Hippocampal formation (tissue), 2 donors: ENCODE measurements at regions not wholly inside any gene's neighbourhood (a gene's known extent, or its start where the extent isn't known, plus 50 kb on each side); places are given as distances from the start of the nearest gene placed in this dataset.
"Not testable (repeated sequence)": the region's sequence is repeated elsewhere in the genome, so short reads cannot be mapped to it uniquely, and the experiment has no call there.

Experiments
- DNase-seq, 2 donors: peaks; one replicate each; lab custom pipeline; 2025; lab: John Stamatoyannopoulos, UW

- DNase-seq: no peak
These were observed 288.7 kb downstream of the MDFIC start for GRCh38 chr7:115210552-115210951.

GRCh38 chr7:115208710-115209560, 287.0 kb downstream of the MDFIC start:
- DNase-seq: no peak

DNA sequence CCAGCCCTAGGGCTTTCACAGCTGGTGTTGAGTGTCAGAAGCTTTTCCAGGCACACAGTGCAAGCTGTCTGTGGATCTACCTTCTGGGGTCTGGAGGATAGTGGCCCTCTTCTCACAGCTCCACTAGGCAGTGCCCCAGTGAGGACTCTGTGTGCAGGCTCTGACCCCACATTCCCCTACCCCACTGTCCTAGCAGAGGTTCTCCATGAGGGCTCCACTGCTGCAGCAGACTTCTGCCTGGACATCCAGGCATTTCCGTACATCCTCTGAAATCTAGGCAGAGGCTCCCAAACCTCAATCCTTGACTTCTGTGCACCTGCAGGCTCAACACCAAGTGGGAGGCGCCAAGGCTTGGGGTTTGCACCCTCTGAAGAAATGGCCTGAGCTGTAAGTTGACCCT, 284.5 kb downstream of the MDFIC start:
- DNase-seq: not testable (repeated sequence)

DNA sequence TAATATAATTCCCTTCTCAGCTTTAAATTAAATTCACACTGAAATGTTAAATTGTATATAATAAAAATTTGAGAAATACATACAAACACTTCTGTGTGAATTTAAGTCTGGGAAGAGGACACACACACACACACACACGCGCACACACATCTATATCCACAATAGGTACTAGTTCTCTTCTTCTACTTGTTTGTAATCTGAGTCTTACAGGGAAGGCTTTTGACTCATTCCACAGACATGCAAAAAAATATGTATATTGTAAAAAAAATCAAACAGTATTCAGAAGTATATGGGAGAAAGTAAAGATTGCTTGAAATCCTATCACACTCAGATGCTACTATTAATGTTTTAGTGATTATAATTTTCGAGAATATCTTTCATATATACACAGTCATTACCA, 276.2 kb downstream of the MDFIC start:
- DNase-seq: no peak

DNA sequence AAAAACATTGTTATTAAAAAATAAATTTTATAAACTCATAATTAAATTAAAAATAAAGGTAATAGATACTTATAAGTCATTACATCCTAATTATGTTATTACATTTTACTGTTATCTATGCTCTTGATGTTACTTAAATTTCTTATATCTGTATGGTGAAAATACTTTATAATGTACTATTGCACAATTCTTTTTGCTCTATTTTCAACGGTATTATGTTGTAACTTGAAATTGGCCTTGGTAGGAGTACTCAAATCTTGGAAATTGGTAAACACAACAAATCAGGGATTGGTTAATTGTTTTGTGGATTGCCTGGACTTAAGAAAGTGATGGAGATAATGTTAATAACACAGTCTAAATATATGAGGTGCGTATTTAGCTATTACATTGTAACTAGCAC, 273.3 kb downstream of the MDFIC start:
- no peak for DNase-seq

- DNase-seq: no peak
These were observed 269.6 kb downstream of the MDFIC start for GRCh38 chr7:115191526-115191925.

- DNase-seq: no peak
These were observed 261.6 kb downstream of the MDFIC start for GRCh38 chr7:115183431-115184057.

DNA sequence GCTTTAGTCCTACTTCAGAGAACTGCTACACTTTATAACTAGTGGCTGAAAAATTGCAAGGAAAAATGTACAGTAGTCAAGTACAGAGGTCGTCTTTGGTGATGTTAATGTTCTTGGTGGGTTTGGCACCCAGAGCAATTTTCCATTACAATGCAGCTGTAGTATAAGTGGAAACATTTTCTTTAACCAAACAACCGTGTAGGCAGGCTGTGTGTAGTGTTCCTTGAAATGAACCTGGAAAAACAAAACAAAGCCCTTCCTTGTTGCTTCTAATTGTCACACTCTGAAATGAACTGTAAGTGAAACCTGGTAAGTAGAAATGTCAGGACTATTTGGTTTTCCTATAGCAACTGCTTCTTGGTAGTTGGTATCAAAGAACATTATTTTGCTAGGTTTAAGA, 256.9 kb downstream of the MDFIC start:
- no peak for DNase-seq

DNA sequence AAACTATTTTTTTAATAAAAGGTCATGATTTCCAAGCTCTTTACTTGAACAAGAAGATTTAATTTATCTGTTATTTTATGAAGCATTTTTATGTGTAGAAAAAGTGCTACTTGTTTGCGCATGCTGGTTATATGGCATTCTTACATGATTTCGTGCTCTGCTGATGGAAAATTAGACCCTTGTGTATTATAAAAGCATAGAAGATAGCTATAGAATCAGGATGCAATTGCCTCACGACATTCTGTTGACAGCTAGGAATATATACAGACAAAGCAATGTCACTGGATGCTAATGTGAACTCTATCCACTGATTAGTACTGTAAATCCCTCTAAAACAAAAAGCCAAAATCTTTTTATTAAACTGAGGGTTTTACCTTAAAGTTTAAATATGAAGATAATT, 255.9 kb downstream of the MDFIC start:
- no peak for DNase-seq

GRCh38 chr7:115177103-115177502, 255.2 kb downstream of the MDFIC start:
- no peak for DNase-seq

DNA sequence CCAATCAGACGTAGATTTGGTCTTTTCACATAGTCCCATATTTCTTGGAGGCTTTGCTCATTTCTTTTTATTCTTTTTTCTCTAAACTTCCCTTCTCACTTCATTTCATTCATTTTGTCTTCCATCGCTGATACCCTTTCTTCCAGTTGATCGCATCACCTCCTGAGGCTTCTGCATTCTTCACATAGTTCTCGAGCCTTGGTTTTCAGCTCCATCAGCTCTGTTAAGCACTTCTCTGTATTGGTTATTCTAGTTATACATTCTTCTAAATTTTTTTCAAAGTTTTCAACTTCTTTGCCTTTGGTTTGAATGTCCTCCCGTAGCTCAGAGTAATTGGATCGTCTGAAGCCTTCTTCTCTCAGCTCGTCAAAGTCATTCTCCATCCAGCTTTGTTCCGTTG, 250.5 kb downstream of the MDFIC start:
- not testable (repeated sequence) for DNase-seq

GRCh38 chr7:115153769-115154477, 232.0 kb downstream of the MDFIC start:
- DNase-seq: no peak

GRCh38 chr7:115153176-115153575, 231.3 kb downstream of the MDFIC start:
- DNase-seq: no peak

DNA sequence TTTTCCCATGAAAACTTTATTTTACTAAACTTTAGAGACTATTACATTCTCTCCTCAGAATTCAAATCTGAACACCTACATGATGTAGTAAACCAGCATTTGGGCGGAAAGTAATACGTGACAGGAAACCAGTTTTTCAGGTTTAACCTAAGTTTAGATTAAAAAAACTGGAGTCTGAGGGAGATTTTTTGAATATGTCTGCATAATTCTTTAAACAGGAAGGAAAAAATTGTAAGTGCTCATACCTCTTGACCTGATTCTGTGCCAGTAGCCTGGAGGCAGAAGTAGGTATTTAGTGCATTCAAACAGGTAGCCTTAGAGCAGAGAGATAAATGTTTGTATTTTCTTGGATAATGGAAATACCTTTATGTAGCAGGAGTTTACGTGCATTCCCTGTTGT, 224.3 kb downstream of the MDFIC start:
- no peak for DNase-seq

DNA sequence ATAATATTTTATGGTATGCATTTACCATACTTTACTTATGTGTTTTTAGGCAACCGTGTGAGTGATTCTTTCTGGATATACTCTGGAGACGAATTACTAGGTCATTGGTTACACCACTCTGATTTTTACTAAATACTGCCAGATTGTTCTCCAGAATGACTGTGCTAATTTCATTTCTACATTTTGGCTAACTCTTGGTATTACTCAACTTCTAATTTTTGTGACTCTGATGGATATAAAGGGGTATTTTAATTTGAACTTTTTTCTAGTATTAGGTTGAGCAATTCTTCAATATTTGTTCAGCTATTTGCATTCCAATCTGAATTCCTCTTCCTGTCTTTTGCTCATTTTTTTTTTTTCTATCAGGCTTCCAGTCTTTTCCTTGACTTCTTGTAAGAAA, 223.6 kb downstream of the MDFIC start:
- no peak for DNase-seq

- no peak for DNase-seq
These were observed 215.9 kb downstream of the MDFIC start for GRCh38 chr7:115137816-115138215.

DNA sequence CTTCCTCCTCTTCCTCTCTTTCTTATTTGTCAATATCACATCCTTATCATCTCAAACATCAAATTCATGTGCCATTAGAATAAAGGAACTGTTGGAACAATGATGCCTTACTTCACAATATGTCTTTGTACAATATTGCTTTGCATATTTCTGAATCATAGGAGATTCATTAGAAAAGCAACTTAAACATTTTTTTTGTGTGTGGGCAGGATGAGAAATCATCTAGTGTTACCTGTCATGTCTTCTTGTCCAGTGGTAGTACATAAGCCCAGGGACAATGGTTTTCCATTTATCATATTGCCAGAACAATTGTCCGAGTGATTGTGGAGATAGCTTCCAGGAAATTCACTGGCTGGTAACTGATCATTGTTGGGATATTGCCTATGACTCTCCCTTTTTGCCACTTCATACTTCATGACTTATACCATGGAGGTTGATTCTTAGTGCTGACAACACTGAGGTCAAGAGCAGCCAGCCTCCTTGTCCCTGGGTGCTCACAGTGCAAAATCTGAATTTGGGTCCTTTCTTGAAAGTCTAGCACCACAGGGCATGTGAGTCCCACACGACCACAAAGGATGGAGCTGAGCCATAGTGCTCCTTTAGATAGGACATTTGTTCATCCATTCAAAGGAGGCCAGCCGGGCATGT, 215.0 kb downstream of the MDFIC start:
- no peak for DNase-seq

DNA sequence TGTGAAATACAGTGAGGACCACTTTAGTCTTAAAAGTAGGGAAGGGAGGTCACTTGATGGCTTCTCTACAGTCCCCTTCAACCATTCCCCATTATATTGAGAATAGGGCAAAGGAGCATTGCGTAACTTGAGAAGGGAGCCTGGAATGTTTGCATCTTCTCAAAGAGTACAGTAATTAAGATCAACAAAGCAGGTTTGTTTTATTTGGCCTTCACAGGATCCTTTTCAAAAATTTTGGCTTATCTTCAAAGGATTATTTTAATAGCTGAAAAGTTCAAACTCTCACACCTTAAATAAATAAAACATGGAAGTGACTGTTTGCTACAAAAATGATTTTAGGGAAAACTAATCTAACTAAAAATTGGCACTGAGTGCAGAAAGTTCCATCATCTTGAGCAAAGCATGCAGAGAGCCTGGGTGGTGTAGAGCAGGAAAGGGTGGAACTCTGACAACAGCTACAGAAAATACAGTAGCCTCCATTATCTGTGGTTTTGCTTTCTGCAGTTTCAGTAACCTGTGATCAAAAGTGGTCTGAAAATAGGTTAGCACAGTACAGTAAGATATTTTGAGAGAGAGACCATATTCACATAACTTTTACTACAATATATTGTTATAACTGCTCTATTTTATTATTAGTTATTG, 214.0 kb downstream of the MDFIC start:
- DNase-seq: no peak

DNA sequence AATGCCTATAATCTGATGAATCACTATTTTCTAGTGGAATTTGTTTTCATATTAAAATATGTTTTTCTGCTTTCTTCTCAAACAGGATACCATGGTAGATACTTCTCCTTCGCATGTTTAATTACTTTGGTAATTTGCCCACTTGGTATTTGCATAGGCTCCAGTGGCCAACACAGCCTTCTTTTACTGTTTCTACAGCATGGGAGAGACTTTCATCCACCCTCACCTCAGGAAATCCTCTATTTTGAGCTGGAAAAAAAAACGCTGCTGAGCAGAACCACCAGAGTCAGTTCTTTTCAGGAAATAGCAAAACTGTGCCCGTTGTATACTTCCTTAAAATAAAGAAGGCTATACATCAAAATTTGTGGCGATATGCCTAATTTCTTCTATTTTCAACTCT, 213.3 kb downstream of the MDFIC start:
- no peak for DNase-seq

DNA sequence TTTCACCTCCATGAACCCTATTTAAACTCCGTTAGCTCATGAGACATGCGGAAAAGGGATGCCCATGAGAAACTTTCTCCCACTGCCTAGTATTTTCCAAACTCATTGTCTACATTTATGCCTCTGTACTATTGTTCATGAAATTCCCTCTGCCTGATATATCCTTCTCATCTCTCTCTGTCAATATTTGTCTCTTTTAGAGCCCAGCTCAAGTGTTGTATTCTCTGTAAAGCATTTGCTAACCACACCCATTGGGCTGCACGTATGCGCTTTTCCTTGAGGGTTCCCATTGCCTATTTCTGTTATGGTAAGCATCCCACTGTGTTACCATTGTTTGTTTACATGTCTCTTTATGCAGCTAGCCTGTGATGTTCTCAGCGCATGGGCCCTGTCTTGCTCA, 211.4 kb downstream of the MDFIC start:
- DNase-seq: no peak

DNA sequence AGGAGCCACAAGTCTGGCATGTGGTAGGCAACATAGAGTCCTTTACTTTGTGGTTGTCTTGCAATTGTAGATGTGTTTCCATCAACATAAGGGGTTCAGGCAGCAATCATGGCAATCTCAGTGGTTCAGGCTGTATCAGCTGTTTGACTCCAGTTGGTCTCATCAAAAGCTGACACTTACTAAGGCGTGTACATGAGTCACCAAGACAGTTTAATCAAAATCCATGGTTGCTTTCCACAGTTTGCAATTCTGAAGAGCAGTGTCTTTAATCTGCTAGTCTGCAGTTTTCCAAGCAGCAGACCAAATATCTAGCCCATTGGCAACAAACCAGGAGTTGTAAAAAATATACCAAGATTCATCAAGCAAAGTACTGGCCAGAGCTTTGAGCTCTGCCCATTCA, 210.2 kb downstream of the MDFIC start:
- DNase-seq: no peak

DNA sequence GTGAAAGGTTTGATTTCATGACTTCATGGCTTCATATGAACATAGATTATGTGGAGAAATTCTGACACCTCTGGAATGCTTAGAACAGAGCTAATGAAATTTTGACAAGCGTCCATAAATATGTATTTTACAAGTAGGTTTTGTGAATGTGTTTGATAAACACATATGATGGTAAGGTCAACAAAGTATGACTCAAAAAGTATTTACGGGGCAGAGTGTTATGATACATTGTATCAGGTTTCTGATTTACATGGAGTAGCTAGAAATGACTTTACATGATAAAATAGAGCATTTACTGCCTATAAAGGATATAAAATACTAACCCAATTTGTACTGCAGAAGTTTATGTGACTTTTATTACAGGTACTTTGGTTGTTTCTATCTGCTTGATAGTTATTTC, 206.3 kb downstream of the MDFIC start:
- no peak for DNase-seq
